Right lobe of liver (tissue), 6 donors: ENCODE measurements at regions not wholly inside any gene's neighbourhood (a gene's known extent, or its start where the extent isn't known, plus 50 kb on each side); places are given as distances from the start of the nearest gene placed in this dataset.

Source experiments
- ATAC-seq, 4 donors: fragments of 200-7000 bp; cut with Tn5 transposase; one replicate each; pipeline ENCODE4 v1.9.1; 2020; ENCODE audit warnings: mild to moderate bottlenecking in 4 of 4, moderate library complexity in 4 of 4
- DNase-seq, 3 donors: peaks; one replicate each; pipeline ENCODE4 v3.0.0-alpha.2; 2020
- H3K27ac ChIP-seq, 3 donors: fragments of 200-600 bp; one replicate each; pipeline ENCODE4 v1.8.0; 2022
- H3K27me3 ChIP-seq, 2 donors: fragments of 200-600 bp; one replicate each; pipeline ENCODE4 v1.8.0; 2022
- H3K36me3 ChIP-seq, 4 donors: fragments of 200-600 bp; sonication (generic) in 1 of 4; one replicate each; pipeline versions ENCODE4 v1.5.1 to v1.8.0; 2017 to 2022; ENCODE audit warnings: control low read depth in 1 of 4
- H3K4me1 ChIP-seq, 4 donors: fragments of 200-600 bp; sonication (generic) in 1 of 4; one replicate each; pipeline versions ENCODE4 v1.5.1 to v1.8.0; 2017 to 2022; ENCODE audit warnings: control low read depth in 1 of 4
- H3K4me3 ChIP-seq, 3 donors: fragments of 200-600 bp; one replicate each; pipeline ENCODE4 v1.8.0; 2022
- H3K9me3 ChIP-seq, 4 donors: fragments of 200-600 bp; sonication (generic) in 1 of 4; one replicate each; pipeline versions ENCODE4 v1.5.1 to v1.8.0; 2017 to 2022; ENCODE audit warnings: control low read depth in 1 of 4
- POLR2A ChIP-seq: fragments of 450-650 bp; IDR thresholded peaks from one replicate; pipeline ENCODE4 v1.6.1; 2017; ENCODE audit warnings: antibody characterized with exemption, mild to moderate bottlenecking
- WGBS: methylation state at CpG from one replicate; pipeline ENCODE4 v1.1.6; 2018; ENCODE audit warnings: low coverage, low lambda C conversion rate; ENCODE audit not compliant: insufficient coverage; ENCODE audit errors: missing lambda C conversion rate; 5-methylcytosine and 5-hydroxymethylcytosine counted together
- intact Hi-C, 2 donors: fragments of 100-400 bp; cut with DNase I; formaldehyde crosslinking; loops; one replicate each; pipeline versions ENCODE4 v1.11.2 to v1.14.1; 2022
- TF ChIP-seq, protein P1 (sequence below), 4 donors: fragments of 200-600 bp in 3 of 4; fragments of 450-650 bp in 1 of 4; IDR thresholded peaks; one replicate each; pipeline versions ENCODE4 v1.5.1 to v1.8.0; 2016 to 2022; ENCODE audit warnings: antibody characterized with exemption in 4 of 4, mild to moderate bottlenecking in 2 of 4
- donor health status: DM: no; HTN: yes; CAD: no.
- donor health status: DM: no; HTN: no; CAD: no.
- donor health status: DM: no; HTN: no; CAD: no.
- donor health status: DM: no; HTN: yes; CAD: no.
- donor health status: DM: no; HTN: yes; CAD: no.

DNA sequence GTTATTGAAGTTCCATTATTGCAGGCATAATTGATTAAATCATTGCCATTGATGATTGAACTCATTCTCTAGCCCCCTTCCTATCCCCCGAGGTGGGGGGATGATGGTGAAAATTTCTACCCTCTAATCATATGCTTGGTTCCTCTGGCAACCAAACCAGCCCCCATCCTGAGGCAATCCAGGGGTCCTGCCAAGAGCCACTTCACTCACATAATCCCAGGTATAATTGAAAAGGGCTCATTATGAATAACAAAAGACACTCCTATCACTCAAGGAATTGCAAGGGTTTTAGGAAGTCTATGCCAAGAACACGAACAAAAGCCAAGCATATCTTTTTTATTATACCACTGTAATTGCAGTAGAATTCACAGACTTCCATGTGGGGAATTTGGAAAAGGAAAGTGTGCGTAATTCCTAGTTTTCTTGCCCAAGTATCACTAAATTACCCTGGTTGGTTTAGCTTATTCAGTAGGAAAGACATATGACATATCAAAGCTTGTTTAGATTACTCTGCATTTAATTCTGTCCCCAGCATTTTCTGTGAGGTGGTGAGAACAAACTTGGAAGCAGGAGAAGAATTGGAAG is 130.7 kb upstream of the TAF11L2 start:
- H3K4me1 ChIP-seq: no peaks in the 10 kb centered on the region
- intact Hi-C loops: no loop called here
- ATAC-seq (no peak), DNase-seq (no peak)
- H3K27me3 ChIP-seq: no peaks in the 10 kb centered on the region
- WGBS: 28% methylated on average over 3 of the region's 3 CpGs
- H3K9me3 ChIP-seq: no peaks in the 10 kb centered on the region
- TF ChIP-seq, protein P1, sequence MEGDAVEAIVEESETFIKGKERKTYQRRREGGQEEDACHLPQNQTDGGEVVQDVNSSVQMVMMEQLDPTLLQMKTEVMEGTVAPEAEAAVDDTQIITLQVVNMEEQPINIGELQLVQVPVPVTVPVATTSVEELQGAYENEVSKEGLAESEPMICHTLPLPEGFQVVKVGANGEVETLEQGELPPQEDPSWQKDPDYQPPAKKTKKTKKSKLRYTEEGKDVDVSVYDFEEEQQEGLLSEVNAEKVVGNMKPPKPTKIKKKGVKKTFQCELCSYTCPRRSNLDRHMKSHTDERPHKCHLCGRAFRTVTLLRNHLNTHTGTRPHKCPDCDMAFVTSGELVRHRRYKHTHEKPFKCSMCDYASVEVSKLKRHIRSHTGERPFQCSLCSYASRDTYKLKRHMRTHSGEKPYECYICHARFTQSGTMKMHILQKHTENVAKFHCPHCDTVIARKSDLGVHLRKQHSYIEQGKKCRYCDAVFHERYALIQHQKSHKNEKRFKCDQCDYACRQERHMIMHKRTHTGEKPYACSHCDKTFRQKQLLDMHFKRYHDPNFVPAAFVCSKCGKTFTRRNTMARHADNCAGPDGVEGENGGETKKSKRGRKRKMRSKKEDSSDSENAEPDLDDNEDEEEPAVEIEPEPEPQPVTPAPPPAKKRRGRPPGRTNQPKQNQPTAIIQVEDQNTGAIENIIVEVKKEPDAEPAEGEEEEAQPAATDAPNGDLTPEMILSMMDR (IDR thresholded peaks at IDR 0.05): no peak
- TF ChIP-seq POLR2A: no peak
- no peaks in the 10 kb centered on the region for H3K36me3 ChIP-seq
- no peak overlapping the region for H3K27ac ChIP-seq
- no peak overlapping the region for H3K4me3 ChIP-seq

DNA sequence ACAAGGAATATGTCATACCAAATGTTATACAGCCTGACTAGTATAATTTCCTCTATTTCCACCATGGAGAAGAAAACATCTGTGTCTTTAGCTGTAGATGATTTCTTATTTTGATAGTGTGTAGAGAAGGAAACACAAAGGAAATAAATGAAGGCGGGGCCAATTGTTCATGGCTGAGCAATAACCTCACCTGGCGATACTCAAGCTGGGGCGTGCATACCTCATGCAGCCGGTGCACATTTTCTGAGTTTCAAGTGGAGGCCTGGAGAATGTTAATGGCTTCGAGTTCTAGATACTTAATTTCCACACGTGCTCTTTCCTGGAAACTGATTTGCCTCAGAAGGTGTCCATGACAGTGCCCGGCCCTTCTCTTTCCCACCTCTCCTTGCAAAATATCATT is 127.4 kb upstream of the TAF11L2 start:
- DNase-seq (no peak), ATAC-seq (no peak)
- no peak overlapping the region for H3K27ac ChIP-seq
- TF ChIP-seq, protein P1 (IDR thresholded peaks at IDR 0.05): no peak
- TF ChIP-seq POLR2A: no peak
- no peaks in the 10 kb centered on the region for H3K9me3 ChIP-seq
- intact Hi-C loops: no loop called here
- H3K27me3 ChIP-seq: no peaks in the 10 kb centered on the region
- no peak overlapping the region for H3K4me3 ChIP-seq
- no peaks in the 10 kb centered on the region for H3K36me3 ChIP-seq
- WGBS: 85% methylated on average over 7 of the region's 7 CpGs
- H3K4me1 ChIP-seq: no peaks in the 10 kb centered on the region

DNA sequence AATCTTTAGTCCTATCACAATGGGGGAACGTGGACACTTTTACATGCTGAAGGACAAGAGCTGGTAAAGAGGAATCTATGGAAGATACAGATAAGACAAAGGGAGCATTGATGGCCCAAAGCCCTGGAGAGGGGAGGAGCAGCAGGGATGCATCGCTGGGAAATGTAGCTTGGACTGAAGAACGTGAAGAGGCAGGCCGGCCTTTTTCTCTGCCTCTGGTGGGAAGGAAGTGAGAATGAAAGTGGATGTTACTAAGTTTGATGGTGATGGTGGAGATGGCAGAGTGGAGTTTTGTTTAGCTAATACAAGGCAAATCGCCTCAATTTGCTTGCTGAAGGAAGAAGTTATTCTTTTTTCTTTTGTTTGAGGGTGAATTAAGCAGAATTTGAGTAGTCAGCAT is 124.6 kb upstream of the TAF11L2 start:
- ATAC-seq: peak in 1 of 4 donors; percentile 62
- Histone ChIP-seq H3K27me3 (no peaks in the 10 kb centered on the region), H3K36me3 (no peaks in the 10 kb centered on the region), H3K9me3 (no peaks in the 10 kb centered on the region), H3K27ac (no peak overlapping the region), H3K4me1 (no peaks in the 10 kb centered on the region), H3K4me3 (no peak overlapping the region)
- TF ChIP-seq POLR2A: no peak
- TF ChIP-seq, protein P1 (IDR thresholded peaks at IDR 0.05): no peak
- 32% methylated on average over 5 of the region's 5 CpGs for WGBS
- DNase-seq: no peak
- intact Hi-C loops: no loop called here

DNA sequence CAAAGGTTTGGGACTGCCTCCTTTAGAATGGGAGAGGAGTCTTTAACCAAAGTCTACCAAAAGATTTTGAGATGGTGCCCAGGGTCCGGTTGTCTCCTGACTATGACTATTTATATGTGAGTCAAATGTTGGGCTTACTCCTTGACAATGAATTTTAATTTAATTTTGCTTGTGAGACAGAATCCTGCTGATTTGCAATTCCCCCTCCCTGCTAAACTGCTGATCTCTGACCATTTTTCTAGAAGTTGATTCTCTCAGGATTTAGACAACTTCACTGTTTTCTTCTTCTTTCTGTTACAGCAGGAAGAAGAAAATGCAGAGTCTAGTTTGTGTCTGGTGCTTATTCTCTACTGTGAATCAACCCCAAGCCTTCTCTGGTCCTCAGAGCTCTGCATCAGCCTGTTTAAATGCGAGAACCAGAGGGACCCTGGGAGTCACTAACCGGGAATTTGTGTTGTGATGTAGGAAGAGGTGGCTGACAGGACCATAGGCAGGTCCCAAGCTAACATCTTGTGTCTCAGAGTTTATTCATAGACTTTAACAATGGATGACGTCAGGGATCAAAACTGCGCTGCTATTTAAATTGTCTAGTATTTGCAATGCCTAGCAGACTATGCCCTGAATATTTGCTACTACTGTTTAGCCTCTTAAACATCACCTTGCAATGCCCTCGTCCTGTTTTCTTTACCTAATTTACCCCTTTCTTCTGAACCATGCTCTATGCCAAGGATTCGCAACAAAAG is 124.0 kb upstream of the TAF11L2 start:
- ATAC-seq (peak in 2 of 4 donors; percentile 17 to 54), DNase-seq (no peak)
- no peak for TF ChIP-seq POLR2A
- TF ChIP-seq, protein P1 (IDR thresholded peaks at IDR 0.05): no peak
- Histone ChIP-seq H3K27me3 (no peaks in the 10 kb centered on the region), H3K36me3 (no peaks in the 10 kb centered on the region), H3K4me3 (no peak overlapping the region), H3K27ac (no peak overlapping the region), H3K4me1 (no peaks in the 10 kb centered on the region), H3K9me3 (no peaks in the 10 kb centered on the region)
- intact Hi-C loops: no loop called here
- 41% methylated on average over 5 of the region's 7 CpGs for WGBS
